HG02852 (cell line): ENCODE measurements at regions not wholly inside any gene's neighbourhood (a gene's known extent, or its start where the extent isn't known, plus 50 kb on each side); places are given as distances from the start of the nearest gene placed in this dataset.

ENCODE experiments used
- ATAC-seq: cut with Tn5 transposase; IDR thresholded peaks from one replicate; pipeline ENCODE4 v1.9.1; 2021; ENCODE audit warnings: mild to moderate bottlenecking, moderate library complexity; ENCODE audit not compliant: unreplicated experiment

GRCh38 chr2:16615687-16616615, 49.7 kb downstream of the CYRIA start:
- ATAC-seq: no peak

- ATAC-seq: no peak
These were observed 50.4 kb downstream of the CYRIA start for GRCh38 chr2:16615246-16615645.

- ATAC-seq: no peak
These were observed 51.2 kb downstream of the CYRIA start for GRCh38 chr2:16614314-16614860.

GRCh38 chr2:16613539-16614011, 52.1 kb downstream of the CYRIA start:
- ATAC-seq: no peak

GRCh38 chr2:16612490-16612889, 53.1 kb downstream of the CYRIA start:
- ATAC-seq: no peak

GRCh38 chr2:16609786-16610185, 55.8 kb downstream of the CYRIA start:
- no peak for ATAC-seq

- ATAC-seq: peak; percentile 93
These were observed 56.7 kb downstream of the CYRIA start for GRCh38 chr2:16608661-16609643.

GRCh38 chr2:16607301-16607700, 58.3 kb downstream of the CYRIA start:
- ATAC-seq: no peak

- ATAC-seq: no peak
These were observed 61.4 kb downstream of the CYRIA start for GRCh38 chr2:16604236-16604635.

GRCh38 chr2:16591370-16591933, 74.2 kb downstream of the CYRIA start:
- ATAC-seq: no peak

- no peak for ATAC-seq
These were observed 76.2 kb downstream of the CYRIA start for GRCh38 chr2:16589465-16589864.

GRCh38 chr2:16588565-16588964, 77.1 kb downstream of the CYRIA start:
- no peak for ATAC-seq

GRCh38 chr2:16587601-16588000, 78.0 kb downstream of the CYRIA start:
- no peak for ATAC-seq

GRCh38 chr2:16584824-16585540, 80.7 kb downstream of the CYRIA start:
- ATAC-seq: no peak

GRCh38 chr2:16584084-16584483, 81.5 kb downstream of the CYRIA start:
- ATAC-seq: no peak

- no peak for ATAC-seq
These were observed 84.4 kb downstream of the CYRIA start for GRCh38 chr2:16581241-16581640.

- no peak for ATAC-seq
These were observed 87.6 kb downstream of the CYRIA start for GRCh38 chr2:16578081-16578480.

- no peak for ATAC-seq
These were observed 95.1 kb downstream of the CYRIA start for GRCh38 chr2:16570516-16570915.

GRCh38 chr2:16568998-16569784, 96.4 kb downstream of the CYRIA start:
- ATAC-seq: no peak
